AG20443 (cell line): ENCODE measurements at regions not wholly inside any gene's neighbourhood (a gene's known extent, or its start where the extent isn't known, plus 50 kb on each side); places are given as distances from the start of the nearest gene placed in this dataset.
A peak's percentile ranks its signal among the peaks of the same experiment; 100 is the strongest.
"Not testable (repeated sequence)": the region's sequence is repeated elsewhere in the genome, so short reads cannot be mapped to it uniquely, and the experiment has no call there.

Source experiments
- DNase-seq: peaks from one replicate; pipeline ENCODE4 v3.0.0; 2012; ENCODE audit warnings: low spot score, mixed read lengths

GRCh38 chr10:3407208-3407607 lies 234.6 kb upstream of the PITRM1 start:
- DNase-seq = peak; percentile 35

DNA sequence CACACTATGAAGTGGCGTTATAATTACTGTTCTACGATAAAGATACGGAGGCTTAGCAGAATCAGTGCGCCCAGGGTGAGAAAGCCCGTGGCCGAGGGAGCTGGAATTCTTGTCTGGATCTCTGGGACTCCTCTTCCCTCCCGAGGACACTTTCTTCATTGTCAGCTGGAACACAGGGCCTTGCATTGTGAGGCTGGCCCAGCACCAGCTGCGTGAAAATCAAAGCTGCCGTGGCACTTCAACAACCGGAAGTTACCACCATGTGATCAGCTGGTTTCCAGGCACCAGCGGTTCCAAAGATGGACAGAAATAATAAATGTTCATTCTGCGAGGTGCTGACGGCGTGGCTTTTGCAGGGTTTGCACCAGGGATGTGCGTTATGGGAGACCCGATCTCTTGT lies 234.0 kb upstream of the PITRM1 start:
- no peak for DNase-seq

- no peak for DNase-seq
Observed at GRCh38 chr10:3404381-3404780, 231.8 kb upstream of the PITRM1 start.

DNA sequence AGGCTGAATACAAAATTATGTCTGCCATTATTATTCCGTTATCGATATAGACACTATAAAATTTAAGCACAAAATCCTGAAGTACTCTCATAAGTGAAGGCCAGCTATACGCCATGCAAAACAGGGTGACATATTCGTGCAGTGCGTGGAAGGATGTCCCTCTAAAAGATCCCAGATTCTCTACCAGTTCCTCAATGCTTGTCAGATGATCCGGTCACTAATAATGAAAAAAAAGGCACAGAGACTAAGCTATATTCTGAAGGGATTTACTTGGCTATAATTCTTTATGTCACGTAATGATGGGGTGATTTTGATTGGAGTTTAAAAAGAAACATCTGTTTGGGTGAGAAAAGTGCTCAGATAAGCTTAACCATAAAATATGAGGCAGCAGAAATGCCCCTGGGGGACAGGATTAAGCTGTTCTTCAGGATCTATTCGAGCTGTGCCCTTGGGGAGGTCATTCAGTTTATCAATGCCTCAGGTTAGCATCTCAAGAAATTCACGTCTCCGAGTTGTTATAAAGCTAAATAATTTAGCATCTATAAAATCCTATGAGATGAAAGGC lies 229.7 kb upstream of the PITRM1 start:
- DNase-seq = no peak

- DNase-seq = no peak
Observed at GRCh38 chr10:3401491-3401938, 228.9 kb upstream of the PITRM1 start.

GRCh38 chr10:3400348-3400747 lies 227.8 kb upstream of the PITRM1 start:
- DNase-seq = no peak

DNA sequence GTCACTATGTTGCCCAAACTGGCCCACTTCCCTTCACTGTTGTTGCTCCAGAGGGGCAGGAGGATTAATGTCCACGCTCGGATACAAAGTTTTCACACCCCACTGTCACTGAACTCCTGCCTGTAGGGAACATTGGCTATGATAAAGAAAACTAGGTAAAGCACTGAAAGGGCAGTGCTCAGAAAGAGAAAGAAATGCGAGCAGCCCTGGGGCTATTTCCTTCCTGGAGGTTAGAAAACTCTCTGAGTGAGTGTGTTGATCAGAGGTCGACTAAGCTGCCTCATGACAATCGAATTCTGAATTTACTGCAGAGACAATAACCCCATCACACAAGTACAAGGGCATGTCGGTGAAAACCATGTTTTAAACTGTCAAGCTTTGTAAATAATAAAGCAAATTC lies 227.2 kb upstream of the PITRM1 start:
- DNase-seq = no peak

GRCh38 chr10:3398825-3399646 lies 226.5 kb upstream of the PITRM1 start:
- DNase-seq = peak; percentile 69

DNA sequence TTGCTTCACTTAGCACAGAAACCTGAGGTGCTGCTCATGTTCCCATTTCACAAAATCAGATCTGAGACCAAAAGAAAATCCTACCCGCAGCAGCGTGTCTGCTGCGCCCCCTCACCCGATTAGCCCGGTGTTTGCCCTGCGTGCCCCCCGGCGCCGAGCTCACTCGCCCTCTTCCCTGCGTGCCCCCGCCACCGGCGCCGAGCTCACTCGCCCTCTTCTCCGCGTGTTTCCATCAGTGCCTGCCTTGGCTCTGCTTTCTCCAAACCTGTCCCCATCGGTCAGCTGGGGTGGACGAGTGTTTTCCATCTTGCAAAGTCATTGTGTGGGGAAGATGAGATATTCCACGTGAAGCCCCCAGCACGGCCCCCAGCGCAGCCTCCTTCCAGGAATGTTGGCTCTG lies 225.3 kb upstream of the PITRM1 start:
- DNase-seq = no peak

DNA sequence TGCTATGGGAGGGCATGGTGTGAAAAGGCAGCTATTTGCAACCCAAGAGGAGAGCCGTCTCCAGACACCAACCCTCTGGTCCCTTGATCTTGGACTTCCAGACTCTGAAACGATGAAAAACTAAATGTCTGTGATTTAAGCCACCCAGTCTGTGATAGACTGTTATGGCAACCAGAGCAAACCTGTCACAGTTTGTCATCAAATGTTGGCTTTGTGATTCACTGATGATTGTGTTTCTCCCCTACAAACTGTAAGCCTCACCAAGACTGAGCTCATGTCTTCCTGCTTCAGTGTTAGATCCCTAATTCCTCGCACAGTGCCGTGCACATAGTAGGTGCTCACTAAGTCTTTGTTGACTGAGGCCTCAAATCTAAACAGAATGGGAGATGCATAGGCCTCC lies 224.6 kb upstream of the PITRM1 start:
- no peak for DNase-seq

- DNase-seq = no peak
Observed at GRCh38 chr10:3396116-3396515, 223.5 kb upstream of the PITRM1 start.

GRCh38 chr10:3395458-3395861 lies 222.9 kb upstream of the PITRM1 start:
- no peak for DNase-seq

DNA sequence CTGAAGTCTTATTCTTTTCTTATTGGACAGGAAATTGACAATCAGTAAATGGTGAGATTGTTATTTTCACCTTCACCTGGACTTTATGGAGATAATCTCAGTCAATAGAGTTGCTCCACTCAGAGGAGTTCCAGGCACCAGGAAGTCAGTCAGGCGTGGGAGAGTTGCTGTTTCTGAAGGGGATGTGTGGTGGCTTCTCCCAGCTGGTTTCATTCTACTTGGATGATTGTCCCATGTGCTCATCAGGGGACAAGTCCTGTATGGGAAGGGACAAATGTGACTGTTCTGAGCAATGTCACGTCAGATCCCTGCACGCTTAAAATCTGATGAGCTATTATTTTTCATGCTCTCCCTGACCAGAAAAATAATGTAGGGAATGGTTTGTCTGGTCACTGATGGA lies 222.5 kb upstream of the PITRM1 start:
- no peak for DNase-seq

DNA sequence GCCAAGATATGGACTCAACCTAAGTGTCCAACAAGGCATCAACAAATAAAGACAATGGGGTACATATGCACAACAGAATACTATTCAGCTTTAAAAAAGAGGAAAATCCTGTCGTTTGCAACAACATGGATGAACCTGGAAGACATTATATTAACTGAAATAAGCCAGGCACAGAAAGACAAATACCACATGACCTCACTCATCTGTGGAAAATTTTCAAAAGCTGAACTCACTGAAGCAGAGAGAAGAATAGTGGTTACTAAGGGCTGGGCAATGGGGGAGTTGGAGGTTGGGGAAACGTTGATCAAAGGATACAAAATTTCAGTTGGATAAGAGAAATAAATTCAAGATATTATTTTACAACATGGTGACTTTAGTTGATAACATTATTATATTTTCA lies 221.4 kb upstream of the PITRM1 start:
- DNase-seq = no peak

DNA sequence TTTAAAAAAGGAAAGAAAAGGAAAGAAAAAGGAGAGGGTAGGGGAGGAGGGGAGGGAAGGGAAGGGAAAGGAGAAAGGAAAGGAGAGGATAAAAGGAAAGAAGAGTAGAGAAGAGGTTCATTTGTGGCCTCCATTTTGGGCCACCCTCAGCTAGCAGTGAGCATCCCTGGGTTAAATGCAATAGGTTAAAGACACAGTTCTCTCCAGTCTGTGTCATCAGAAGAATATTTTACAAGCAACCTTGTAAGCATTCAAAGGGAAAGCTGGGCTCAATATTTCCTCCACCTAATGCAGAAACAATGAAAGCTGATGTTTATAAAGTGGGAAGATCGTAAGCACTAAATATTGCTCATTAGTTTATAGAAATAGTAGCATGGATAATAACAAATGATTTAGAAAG lies 219.1 kb upstream of the PITRM1 start:
- no peak for DNase-seq

GRCh38 chr10:3389130-3389529 lies 216.5 kb upstream of the PITRM1 start:
- DNase-seq = no peak

DNA sequence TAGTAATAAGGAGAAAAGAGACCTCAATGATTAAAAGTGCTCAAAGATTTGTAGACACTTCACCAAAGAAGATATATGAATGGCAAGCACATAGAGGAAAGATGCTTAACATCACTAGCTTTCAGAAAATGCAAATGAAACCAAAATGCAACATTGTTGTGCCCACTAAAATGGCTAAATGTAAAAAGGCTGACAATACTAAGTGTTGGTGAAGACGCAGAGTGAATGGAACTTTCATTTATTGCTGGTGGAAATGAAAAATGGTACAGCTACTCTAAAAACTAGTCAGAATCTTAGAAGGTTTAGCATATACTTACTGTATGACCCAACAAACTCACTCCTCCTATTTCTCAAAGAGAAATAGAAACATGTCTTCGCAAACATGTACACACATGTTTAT lies 212.9 kb upstream of the PITRM1 start:
- DNase-seq = no peak

GRCh38 chr10:3382092-3382491 lies 209.5 kb upstream of the PITRM1 start:
- DNase-seq = no peak

GRCh38 chr10:3380406-3381050 lies 207.9 kb upstream of the PITRM1 start:
- DNase-seq = no peak

GRCh38 chr10:3376631-3377030 lies 204.0 kb upstream of the PITRM1 start:
- no peak for DNase-seq

DNA sequence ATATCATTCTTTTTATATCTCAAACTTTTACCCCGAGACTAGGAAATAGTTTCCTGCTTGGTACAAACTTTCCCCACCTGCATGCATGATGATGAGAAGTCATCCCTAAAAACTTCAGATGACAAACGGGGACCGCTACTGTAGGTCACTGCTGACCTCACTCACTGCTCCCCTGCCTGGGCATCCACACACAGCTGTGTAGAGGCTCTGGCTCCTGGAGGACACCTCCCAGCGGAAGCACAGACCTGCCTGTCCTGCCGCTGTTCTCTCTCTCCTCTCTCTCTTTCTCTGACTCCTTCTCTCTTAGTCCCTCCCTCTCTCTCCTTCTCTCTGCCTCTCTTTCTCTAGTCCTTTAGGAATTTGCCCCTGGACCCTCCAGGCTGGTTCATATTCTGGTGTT lies 202.9 kb upstream of the PITRM1 start:
- no peak for DNase-seq

DNA sequence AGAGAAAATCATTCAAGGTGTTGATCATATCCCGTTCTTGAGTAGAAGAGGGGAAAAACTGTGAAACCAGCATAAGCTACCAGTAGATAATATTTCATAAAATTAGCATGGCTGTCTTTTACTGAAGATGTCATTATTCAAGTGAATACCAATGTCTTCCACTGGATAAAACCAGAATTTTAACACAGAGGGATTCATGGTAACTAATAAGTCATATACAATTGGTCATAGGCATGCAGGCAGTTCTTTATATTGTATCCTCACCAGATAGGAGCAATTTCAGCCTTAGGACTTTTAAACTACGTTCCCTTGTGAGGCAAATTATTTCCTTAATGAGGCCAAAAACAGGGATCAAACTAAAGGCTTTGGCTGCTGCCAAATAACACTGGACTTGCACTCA lies 202.3 kb upstream of the PITRM1 start:
- DNase-seq = no peak

- not testable (repeated sequence) for DNase-seq
Observed at GRCh38 chr10:3373374-3374027, 200.9 kb upstream of the PITRM1 start.
